HG03045 (cell line): ENCODE measurements at regions not wholly inside any gene's neighbourhood (a gene's known extent, or its start where the extent isn't known, plus 50 kb on each side); places are given as distances from the start of the nearest gene placed in this dataset.

Source experiments
- ATAC-seq: cut with Tn5 transposase; IDR thresholded peaks from one replicate; pipeline ENCODE4 v1.9.1; 2021; ENCODE audit warnings: mild to moderate bottlenecking, moderate library complexity; ENCODE audit not compliant: unreplicated experiment

DNA sequence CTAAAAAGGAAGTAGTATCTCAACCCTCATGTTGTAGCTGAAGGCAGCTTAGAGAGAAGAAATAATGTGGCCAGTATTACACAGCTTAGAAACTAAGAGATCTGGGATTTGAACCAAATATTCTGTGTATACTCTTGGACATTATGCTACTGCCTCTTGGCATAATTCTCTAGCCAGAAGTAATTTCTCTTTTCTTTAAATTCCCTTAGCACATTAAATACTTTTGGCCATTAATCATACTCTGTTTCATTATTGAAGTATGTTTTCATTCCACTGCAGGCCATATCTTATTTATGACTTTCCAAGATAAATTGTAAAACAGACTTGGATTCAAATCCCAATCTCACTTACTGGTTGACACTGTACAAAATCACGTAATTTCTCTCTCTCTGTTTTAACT is 181.3 kb upstream of the SPAG17 start:
- no peak for ATAC-seq

DNA sequence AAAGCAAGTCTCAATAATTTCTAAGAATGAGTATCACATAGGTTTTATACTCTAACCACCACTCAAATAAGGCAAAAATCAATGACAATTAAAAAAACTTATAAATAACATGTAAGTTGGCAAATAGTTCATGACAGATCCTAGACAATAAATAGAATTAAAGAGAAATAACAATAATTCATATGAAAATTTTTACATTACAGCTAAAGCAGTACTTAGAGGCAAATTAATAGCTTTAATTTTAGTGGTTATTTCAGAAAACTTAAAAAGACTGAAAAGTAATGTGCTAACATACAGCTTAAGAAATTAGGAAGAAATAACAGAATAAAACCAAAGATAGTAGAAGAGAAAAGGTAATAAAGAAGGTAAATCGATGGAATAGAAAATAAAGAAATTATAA is 179.9 kb upstream of the SPAG17 start:
- no peak for ATAC-seq

DNA sequence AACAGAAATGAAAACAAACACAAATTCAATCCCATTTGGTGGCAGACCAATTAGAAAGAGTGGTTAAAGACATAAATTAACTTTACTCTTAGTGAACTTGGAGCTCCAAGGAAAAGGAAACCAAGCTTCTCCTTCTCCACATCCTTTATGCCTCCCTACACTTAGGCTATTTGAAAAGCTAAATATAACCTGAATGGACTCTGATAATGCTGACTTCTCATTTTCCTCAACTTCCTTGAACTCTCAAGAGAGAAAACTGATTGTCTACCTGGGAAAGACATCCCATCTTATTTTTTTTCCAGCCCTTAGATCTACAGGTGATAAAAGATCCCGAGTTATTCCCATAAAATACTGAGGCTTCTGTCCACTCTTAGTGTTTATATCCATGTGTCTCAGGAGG is 178.4 kb upstream of the SPAG17 start:
- ATAC-seq: no peak

DNA sequence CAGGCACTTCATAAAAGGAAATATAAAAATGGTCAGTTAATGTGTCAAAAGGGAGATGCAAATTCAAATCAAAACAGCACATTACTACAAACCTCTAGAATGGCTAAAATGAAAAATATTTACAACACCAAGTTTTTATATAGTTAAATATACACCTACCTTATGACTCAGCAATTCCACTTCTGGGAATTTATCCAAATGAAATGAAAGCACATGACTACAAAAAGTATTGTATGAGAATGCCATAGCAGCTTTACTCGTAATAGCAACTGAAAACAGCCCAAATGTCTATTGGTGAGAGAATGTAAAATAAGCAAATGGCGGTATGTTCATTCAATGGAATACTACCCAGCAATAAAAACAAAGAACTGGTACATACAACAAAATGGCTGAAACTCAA is 175.8 kb upstream of the SPAG17 start:
- no peak for ATAC-seq

DNA sequence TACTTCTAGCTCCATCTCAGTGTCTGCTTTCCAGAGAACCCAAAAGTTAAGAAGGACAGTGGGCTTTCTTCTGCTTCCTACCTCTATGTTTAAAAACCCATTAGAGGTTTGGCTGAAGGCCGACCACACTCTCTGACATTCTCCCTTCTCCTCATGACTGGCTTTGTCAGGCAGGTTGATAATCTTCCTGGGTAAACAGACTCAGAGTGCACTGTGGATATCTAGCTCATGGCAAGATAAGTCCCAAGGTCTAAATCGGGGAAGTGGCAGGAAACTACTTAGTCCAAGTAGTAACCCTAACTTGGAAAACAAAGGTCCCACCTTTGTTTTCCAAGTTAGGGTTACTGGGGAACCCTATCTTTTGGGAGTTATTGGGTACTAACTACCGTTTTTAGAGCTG is 161.9 kb upstream of the SPAG17 start:
- no peak for ATAC-seq

DNA sequence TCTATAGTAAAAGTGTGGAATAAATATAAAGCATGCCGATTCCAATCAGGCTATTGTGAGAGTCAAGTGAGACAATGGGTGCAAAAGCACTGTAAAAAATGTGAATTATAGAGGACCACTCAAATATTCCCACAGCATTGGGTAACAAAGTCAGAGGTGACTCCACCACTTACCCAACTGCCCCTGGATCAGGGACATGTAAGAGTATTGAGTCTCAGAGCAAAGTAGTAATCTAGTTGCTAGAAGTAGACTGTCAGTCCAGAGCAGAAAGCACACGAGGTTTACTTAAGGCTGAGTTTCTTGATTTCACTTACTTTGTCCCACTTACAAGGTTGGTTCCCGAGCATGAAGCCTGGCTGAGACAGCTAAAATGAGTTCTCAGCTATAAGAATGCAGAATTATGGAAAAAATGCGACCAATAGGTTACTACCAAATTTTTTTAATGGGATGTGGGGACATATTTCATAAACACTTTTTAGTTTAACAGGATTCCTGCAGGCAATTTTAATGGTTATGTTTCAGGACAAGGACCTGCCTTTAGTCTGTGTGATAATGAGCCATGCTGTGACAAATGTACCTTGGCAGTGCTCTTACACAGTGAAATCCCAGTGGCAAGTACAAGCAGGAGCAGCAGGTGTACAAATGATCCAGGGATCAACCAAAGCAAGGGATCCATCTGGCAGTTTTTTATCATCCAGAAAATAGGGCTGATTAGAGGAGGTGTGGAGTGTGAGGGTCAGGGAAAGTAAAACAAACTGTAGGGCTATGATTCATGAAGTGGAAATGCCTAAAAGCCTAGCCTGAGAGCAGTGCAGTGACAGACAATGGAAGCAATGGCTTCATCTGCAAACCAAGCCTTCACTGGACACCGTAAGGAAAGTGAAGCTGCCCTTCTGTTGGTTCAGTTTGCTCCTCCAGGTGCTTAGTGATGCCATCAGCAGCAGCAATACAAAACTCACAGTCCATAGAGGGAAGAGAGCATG is 156.2 kb upstream of the SPAG17 start:
- no peak for ATAC-seq

DNA sequence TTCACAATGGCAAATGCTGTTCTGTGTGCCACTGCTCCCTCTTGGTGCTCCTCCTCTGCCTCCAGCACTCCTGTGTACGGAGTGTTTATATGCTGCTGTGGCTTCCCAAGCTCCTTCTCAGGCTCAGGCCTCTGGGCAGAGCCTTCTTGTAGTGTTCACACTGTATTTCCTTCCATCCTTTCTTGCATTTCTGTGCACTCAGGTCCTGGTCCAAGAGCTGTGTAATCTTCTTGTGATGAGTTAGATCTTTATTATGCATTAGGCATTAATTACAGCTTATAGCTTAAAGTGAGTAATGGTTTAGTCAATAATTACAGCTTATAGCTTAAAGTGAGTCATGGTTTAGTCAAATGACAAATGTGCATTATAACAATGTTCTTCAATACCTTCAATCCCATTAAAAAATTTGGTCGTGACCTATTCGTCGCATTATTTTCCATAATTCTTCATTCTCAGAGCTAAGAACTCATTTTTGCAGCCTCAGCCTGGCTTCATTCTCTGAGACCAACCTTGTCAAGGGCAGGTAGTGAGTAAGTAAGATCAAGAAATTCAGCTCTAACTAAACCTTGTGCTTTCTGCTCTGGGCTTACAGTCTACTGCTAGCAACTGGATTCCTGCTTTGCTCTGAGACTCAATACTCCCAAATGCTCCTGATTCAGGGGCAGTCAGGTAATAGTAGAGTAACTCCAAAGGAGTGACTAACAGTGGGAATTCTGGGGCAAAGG is 154.5 kb upstream of the SPAG17 start:
- no peak for ATAC-seq

DNA sequence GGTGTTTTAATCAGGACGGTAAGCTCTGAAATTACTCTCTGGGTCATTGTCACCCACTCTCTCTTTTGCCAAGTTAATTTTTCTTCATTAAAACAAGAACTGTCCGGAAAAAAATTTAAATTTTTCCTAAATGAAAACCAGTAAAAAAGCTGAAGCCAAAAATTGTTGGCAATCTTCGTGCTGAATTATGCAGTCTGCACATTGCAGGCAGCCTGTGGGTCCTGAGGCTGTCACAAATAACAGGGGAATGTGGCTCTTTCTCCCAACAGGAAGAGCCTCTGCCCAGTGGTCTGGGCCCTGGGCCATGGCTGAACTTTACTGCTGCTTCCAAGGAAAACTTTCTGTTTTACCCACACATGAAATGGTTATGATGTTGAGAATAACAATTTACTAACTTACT is 153.9 kb upstream of the SPAG17 start:
- no peak for ATAC-seq

DNA sequence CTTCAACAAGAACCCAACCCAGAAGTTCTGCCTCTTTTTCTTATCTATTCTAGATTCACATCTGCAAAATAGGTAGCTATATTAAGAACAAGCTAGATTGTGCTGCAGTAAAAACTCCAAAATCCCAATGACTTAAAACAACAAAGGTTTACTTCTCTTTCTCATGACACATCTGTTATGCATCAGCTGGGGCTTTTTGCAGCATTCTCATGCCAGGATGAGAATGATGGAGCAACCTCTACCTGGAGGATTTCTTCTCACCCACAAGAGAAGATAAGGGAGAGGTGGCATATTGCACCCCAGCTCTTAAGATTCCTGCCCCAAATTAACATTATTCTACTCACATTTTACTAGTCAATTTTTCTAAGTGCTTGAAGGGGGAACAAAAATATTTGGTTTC is 152.3 kb upstream of the SPAG17 start:
- no peak for ATAC-seq

DNA sequence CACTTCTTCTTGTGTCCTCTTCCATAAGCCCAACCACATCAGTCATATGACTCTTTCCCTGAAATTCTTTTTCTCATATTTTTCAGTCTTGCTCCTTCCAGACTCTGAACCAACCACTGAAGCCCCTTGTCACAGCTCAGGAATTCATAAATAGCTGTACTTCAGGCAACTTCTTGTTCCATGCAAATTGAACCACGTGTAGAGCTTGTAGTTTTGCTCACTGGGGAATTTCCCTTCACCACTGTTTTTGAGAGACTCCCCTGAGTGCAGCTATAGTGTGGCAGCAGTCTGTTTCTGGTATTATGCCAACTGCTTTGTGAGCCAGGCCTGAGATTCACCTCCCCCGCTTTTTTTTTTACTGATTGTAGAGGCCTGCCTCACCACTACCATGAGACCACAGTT is 150.3 kb upstream of the SPAG17 start:
- peak; percentile 84 for ATAC-seq

DNA sequence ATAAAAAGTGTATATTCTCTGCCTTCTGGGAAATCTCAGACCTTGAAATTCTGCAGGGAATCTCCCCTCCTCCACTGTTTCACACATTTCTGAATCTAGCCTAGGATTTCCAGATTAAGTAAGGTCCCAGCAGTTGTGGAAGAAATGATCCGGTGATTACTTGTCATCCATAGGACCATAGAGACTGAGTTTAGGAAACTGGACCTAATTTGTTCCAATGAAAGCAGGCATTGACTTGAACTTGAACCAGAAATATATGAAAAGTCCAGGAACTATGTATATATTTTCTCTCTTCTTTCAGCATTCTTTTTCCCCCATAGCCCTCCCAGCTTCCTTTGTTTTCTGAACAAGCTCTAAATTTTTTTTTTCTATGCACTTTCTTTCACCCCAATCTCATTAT is 149.5 kb upstream of the SPAG17 start:
- ATAC-seq: no peak

DNA sequence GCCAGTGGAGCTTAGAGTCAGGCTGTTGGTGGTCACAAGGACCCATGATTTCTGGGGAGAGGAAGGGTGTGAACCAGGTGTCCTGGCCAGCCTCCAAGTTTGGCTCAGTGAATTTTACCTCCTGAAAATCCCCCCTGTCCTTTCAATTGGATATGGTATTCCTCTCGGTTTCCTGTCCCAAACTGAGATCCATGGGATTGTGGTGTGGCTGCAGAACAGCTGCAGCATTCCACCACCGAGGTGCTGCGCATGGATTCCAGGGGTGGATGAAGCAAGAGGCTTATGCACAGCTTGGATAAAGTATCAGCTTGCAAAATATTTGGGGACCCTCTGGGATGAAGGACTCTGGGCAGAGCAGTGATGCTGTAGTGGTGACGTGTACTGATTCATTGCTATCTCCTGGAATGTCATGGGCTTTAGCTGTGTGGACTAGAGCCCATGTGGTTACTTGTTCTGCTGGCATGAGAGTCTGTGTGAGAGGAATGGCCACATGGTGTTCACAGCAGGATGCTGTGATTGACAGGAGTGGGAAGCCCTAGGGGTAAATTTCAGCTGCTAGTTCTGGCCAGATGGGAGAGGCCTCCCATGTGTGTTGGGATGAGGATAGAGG is 148.7 kb upstream of the SPAG17 start:
- ATAC-seq: no peak

DNA sequence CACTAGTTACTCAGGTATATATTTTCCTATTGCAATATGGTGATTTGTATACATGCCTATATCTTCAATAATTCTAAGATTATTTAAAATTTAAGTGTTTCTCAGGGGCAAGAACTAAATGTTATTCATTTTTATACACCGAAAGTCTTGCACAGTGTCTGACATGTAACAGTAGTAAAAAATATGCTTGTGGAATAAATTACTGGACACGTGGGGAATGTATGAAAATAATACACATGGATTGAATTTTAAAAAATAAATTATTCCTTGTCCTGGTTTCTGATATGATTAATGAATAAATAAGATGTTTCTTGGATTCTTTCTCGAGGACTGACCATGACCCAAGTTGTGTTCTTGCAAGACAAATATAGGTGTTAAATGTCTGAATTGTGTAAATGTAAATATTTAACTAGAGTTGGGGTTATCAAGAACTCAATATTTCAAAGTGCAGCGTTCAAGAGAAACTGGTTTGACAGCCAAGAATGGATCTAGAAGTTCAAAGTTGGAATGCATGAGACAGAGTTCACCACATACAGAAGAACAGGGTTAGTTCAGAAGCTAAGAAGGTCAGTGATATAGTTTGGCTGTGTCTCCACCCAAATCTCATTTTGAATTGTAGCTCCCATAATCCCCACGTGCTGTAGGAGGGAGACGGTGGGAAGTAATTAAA is 142.1 kb upstream of the SPAG17 start:
- ATAC-seq: no peak

DNA sequence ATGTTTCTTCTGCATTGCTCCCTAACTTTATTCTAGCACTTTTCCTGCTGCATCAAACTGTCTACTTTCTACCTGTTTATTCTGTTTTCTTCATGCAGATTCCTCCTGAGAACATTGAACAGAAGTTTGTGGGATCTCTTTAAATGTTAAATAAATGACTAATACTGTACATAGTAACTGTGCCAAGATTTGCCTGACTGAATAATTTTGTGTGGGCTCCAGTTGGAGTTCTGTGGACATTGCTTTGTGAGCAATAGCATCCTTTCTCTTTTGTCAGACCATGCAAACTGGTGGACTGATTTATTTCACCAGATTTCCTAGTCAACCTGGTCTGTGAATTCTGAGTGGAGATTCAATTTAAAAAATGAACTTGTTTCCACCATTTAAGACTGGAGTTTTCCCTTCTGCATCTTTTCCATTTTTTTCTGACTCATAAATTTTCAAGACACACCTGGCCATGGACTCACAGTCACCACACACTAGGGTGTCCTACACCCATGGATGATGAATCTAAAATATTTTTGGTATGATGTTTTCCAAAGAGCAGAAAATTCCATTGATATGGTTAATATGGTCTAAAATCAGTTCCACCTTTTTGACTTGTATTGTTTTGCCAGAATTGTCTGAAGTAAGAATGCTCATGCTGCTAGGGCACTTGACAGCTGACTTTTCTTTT is 140.7 kb upstream of the SPAG17 start:
- no peak for ATAC-seq

DNA sequence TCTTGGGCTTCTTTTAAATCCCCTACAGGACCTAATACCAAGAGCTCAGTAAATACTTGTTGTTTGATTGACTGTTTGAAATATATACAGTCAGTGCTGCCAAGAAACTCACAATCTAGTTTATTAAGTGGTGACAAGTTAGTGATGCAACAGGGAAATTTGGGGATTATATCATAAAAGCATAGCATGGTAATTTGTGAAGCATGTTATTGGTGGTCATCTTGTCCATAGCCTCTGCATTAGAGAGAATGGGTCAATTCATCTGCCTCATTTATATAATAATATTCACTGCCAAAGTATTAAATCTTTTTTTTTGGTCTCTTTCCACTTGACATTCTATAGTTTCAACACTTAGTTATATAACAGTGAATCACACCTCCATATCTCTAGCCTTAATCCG is 138.2 kb upstream of the SPAG17 start:
- no peak for ATAC-seq

DNA sequence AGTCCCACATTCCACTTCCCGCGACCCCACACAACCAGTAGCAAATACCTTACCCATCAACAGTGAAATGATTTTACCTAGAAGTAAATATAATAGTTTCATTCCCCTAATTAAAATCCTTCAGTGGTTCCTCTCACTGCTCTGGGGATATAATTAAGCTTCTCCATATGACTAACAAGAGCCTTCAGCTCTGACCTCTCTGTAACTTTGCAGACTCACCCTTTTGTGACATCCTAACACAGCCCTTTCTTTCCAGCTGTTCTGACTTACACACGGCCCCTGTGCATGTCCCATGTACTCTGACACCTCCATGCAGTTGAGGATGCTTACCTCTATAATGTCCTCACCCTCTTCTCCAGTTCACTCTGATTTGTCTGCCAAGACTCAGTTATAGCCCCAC is 137.3 kb upstream of the SPAG17 start:
- ATAC-seq: no peak

DNA sequence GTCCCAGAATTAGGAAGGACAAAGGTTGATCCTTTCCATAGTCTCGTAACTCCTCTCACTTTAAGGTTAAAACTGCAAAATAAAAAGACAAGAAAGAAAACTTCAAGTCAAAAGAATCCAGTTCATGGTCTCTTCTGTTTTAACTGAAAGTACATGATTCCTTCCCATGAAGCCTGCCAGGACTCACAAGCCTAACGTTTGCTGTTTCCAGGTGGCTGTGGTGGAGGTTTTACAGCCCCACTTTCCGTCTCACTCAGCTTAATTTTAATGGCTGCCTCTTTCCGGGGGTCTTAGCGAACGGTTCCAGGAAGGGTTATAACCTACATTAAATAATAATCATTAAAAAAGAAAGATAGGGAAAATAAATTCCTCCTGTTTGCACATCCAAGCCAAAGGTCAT is 136.8 kb upstream of the SPAG17 start:
- no peak for ATAC-seq

DNA sequence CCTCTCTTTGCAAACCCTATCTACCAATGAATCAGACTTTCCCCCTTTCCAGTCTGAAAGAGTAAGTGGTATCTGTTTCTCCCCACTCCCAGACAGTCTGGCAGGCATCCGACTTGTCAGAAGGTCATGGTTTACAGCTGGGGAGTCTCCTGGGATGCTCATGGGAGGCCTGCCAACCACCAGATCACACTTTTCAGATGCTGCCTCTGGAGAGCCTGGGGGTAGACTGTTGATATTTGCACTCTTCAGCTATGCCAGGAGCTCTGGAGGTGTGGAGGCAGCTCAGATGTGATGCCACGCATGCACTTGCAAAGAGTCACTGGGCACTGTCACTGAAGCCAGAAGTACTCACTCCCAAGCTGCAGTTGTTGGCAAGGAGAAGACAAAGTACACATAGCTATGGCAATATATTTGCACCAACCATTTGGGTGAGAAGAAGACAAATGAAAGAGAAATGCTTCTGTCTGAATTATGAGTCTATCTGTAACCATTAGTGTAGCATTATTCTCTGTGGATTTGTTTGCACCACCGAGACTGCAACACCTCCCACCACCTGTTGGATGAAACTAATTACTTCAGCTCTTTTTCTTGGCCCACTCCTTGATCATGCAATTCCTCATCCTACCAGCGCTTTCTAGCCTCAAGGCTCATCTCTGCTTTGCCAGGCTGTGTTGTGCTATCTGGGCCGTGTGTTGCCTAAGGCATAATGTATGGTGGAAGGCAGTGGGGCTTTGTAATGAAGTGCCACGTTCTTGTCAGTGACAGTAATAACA is 133.0 kb upstream of the SPAG17 start:
- no peak for ATAC-seq

DNA sequence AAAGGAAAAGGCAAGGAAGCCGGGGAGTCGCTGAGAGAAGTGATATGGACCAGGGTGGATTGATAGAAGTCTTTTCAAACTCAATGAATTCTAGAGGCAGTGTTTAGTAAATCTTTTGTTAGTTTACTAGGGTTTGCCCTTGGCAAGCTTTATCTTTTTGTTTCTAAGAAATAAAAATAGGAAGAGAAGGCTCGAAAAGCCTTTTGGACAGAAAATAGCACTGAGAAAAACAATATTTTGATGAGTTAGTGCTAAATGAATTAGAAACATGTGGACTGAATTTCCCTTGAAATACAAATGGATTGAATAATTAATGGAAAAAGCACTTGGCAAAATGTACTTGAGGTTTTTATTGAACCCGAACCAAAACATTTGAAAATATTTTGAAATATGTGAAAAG is 121.8 kb upstream of the SPAG17 start:
- ATAC-seq: no peak
